MCF 10A (cell line): ENCODE measurements at regions not wholly inside any gene's neighbourhood (a gene's known extent, or its start where the extent isn't known, plus 50 kb on each side); places are given as distances from the start of the nearest gene placed in this dataset.

Source experiments
- BruUV-seq: library from RNA; stranded (reverse); fragments of 400-500 nt; replicated peaks from 2 replicates; lab custom pipeline; 2021; lab: Mats Ljungman, UMichigan
- CTCF ChIA-PET: fragments of 300-600 bp; sonication (Branson Sonifier 250); formaldehyde crosslinking; extraction: SDS; loops from one replicate; lab custom pipeline; 2021; ENCODE audit warnings: antibody characterized with exemption, inconsistent platforms; lab: Yijun Ruan, JAX
- POLR2A ChIA-PET: fragments of 300-600, 350-650 bp; sonication (Branson Sonifier 250); formaldehyde crosslinking; extraction: SDS; loops from one replicate; lab custom pipeline; 2020; ENCODE audit warnings: antibody characterized with exemption, inconsistent platforms; lab: Yijun Ruan, JAX
- DNase-seq: peaks from one replicate; pipeline ENCODE4 v3.0.0-alpha.2; 2018; ENCODE audit not compliant: unreplicated experiment
- H3K27ac Mint-ChIP-seq: one replicate; pipeline ENCODE4 v1.8.0; 2022; ENCODE audit warnings: mild to moderate bottlenecking, low read depth, mixed read lengths; ENCODE audit not compliant: unreplicated experiment
- H3K27me3 Mint-ChIP-seq: one replicate; pipeline ENCODE4 v1.8.0; 2022; ENCODE audit warnings: mixed read lengths; ENCODE audit not compliant: insufficient read depth, unreplicated experiment
- H3K36me3 Mint-ChIP-seq: one replicate; pipeline ENCODE4 v1.8.0; 2022; ENCODE audit warnings: mild to moderate bottlenecking, moderate library complexity, mixed read lengths; ENCODE audit not compliant: insufficient read depth, unreplicated experiment
- H3K4me1 Mint-ChIP-seq: one replicate; pipeline ENCODE4 v1.8.0; 2022; ENCODE audit warnings: mixed read lengths; ENCODE audit not compliant: insufficient read depth, unreplicated experiment
- H3K4me3 Mint-ChIP-seq: one replicate; pipeline ENCODE4 v1.8.0; 2022; ENCODE audit warnings: mild to moderate bottlenecking, moderate library complexity, mixed read lengths; ENCODE audit not compliant: unreplicated experiment
- H3K9me3 Mint-ChIP-seq: one replicate; pipeline ENCODE4 v1.8.0; 2022; ENCODE audit warnings: mixed read lengths; ENCODE audit not compliant: unreplicated experiment
- intact Hi-C: fragments of 100-400 bp; cut with micrococcal nuclease; formaldehyde crosslinking; loops from 2 replicates; pipeline ENCODE4 v1.14.1; 2022
- TF ChIP-seq, protein P1 (sequence below): fragments of 200-600 bp; IDR thresholded peaks from one replicate; pipeline ENCODE4 v1.8.0; 2022; ENCODE audit warnings: antibody characterized with exemption, mild to moderate bottlenecking; ENCODE audit not compliant: unreplicated experiment

- ChIA-PET POLR2A (no interaction called here), CTCF (no interaction called here)
- Mint-ChIP-seq H3K27me3 (no peaks in the 10 kb centered on the region), H3K36me3 (no peaks in the 10 kb centered on the region), H3K27ac (no peak overlapping the region), H3K4me3 (no peak overlapping the region), H3K4me1 (peaks cover 16% of the 10 kb centered on the region), H3K9me3 (no peaks in the 10 kb centered on the region)
- intact Hi-C loops, result no loop called here
- TF ChIP-seq, protein P1, sequence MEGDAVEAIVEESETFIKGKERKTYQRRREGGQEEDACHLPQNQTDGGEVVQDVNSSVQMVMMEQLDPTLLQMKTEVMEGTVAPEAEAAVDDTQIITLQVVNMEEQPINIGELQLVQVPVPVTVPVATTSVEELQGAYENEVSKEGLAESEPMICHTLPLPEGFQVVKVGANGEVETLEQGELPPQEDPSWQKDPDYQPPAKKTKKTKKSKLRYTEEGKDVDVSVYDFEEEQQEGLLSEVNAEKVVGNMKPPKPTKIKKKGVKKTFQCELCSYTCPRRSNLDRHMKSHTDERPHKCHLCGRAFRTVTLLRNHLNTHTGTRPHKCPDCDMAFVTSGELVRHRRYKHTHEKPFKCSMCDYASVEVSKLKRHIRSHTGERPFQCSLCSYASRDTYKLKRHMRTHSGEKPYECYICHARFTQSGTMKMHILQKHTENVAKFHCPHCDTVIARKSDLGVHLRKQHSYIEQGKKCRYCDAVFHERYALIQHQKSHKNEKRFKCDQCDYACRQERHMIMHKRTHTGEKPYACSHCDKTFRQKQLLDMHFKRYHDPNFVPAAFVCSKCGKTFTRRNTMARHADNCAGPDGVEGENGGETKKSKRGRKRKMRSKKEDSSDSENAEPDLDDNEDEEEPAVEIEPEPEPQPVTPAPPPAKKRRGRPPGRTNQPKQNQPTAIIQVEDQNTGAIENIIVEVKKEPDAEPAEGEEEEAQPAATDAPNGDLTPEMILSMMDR, result no peak
- DNase-seq, result no peak
- no TSS peak for BruUV-seq
Observed at GRCh38 chr14:53896726-53897125, 59.9 kb downstream of the BMP4 start.

DNA sequence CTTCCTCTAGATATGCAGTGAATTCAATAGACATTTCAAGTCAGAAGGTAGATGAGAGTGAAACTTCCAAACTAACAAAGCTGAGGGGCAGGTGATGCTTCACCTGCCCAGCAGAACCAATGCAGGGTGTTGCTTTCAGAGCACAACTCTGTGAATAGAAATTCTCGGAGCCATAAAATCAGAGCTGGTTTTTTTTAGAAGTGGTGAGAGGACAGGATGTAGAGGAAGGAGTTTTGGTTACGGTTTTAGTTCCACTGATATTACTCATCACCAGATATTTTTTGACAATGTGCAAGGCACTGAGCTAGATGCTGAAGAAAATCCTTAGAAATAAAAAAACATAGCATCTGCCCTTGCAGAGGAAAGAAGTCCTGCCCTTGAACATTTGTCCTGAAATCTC is 62.2 kb downstream of the BMP4 start:
- TF ChIP-seq, protein P1, result no peak
- peak; percentile 20 for DNase-seq
- no peak overlapping the region for H3K4me3 Mint-ChIP-seq
- intact Hi-C loops, result no loop called here
- no peaks in the 10 kb centered on the region for H3K9me3 Mint-ChIP-seq
- CTCF ChIA-PET, result no interaction called here
- POLR2A ChIA-PET, result no interaction called here
- H3K36me3 Mint-ChIP-seq, result no peaks in the 10 kb centered on the region
- peaks cover 16% of the 10 kb centered on the region for H3K4me1 Mint-ChIP-seq
- no peak overlapping the region for H3K27ac Mint-ChIP-seq
- no peaks in the 10 kb centered on the region for H3K27me3 Mint-ChIP-seq
- BruUV-seq, result no TSS peak

DNA sequence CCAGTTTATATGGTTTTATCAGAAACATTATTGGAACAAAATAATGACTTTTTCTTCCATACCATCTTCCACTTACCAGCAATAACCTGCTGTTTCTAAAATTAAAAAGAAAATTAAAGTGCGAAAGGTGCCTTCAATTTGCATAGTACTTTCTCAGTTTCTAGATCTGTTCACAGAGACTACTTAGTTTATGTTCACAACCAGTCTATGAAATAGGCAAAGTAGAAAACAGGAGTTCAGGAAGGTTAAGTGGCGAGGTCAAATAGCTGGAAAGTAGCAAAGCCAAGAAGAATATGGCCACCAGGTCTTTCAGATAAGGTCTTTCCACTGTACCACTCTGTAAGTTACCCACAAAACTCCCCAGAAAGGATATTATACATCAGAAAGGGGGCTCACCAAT is 63.3 kb downstream of the BMP4 start:
- POLR2A ChIA-PET, result no interaction called here
- TF ChIP-seq, protein P1, result no peak

DNA sequence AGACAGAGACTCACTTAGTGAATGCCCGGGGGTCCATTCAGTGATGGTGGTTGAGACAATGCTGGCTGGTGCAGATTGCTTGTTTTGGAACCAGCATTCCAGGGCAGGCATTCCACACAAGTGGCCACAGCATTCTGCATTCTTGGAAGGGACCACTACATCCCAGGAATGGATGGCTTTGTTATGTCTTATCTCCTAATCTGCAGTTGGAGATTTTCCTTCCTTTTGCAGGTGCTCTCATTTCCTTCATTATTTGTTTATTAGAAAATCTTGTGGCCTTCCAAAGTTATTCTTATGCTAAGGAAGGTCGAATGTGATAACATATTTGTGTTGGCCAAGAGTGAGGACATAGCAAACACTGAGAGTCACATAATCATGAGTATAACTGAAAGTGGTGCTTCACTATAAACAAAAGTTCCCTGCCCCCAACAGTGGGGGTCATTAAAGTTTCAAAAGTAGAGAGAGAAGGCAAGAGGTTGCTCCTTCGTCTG is 66.0 kb downstream of the BMP4 start:
- Mint-ChIP-seq H3K27ac (no peak overlapping the region), H3K36me3 (no peaks in the 10 kb centered on the region), H3K4me3 (no peak overlapping the region), H3K27me3 (no peaks in the 10 kb centered on the region), H3K9me3 (no peaks in the 10 kb centered on the region), H3K4me1 (peaks cover 16% of the 10 kb centered on the region)
- ChIA-PET CTCF (interaction anchor here (0.6 kb wide), 1 partner anchor 285 kb away, joined by 5 read pairs; no protein-coding TSS in a partner anchor), POLR2A (no interaction called here)
- intact Hi-C loops, result no loop called here
- no TSS peak for BruUV-seq
- DNase-seq, result no peak
- TF ChIP-seq, protein P1, result no peak

More for the DNA sequence above, 63.3 kb downstream of the BMP4 start:
- no peaks in the 10 kb centered on the region for H3K9me3 Mint-ChIP-seq
- no peak overlapping the region for H3K4me3 Mint-ChIP-seq
- intact Hi-C loops, result no loop called here
- BruUV-seq, result no TSS peak
- no peak for DNase-seq
- CTCF ChIA-PET, result interaction anchor here (0.5 kb wide), 1 partner anchor 281 kb away, joined by 4 read pairs; no protein-coding TSS in a partner anchor
- no peaks in the 10 kb centered on the region for H3K27me3 Mint-ChIP-seq
- no peaks in the 10 kb centered on the region for H3K36me3 Mint-ChIP-seq
- H3K4me1 Mint-ChIP-seq, result peaks cover 16% of the 10 kb centered on the region
- H3K27ac Mint-ChIP-seq, result no peak overlapping the region
